ENCODE measurements at regions not wholly inside any gene's neighbourhood (a gene's known extent, or its start where the extent isn't known, plus 50 kb on each side); places are given as distances from the start of the nearest gene placed in this dataset.
"Not testable (repeated sequence)": the region's sequence is repeated elsewhere in the genome, so short reads cannot be mapped to it uniquely, and the experiment has no call there.

DNA sequence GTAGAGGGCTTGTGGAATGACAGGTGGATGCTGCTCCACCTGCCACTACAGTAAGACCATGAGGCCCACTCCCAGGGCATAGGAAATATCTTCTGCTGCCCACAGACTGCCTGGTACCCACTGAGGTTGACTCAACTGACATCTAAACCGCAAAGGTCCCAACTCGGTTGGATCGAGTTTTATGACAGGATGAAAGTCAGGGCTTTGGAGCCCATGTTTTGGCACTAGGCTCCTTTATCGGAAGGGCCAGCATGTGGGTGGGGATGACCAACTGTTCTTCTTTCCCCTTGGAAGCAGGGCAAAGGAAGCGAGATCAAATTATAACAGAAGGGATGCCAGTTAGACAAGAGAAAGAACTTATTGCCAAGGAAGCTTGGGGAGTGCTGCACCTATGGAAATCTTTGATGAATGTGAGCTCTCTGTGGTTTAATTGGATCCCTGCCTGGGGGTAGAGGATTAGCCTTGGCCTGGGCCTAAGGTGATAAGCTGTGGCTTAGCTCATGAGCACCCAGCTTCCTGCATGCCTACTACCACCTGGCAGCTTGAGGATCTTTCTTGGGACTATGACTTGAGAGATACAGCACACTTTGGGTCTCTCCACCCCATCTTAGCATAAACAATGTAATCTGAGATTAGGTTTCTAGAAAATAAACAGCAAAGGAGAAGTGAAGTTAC lies 121.8 kb downstream of the KCNA5 start:
- DNase-seq (ENCODE audit: low read depth) = no peak

DNA sequence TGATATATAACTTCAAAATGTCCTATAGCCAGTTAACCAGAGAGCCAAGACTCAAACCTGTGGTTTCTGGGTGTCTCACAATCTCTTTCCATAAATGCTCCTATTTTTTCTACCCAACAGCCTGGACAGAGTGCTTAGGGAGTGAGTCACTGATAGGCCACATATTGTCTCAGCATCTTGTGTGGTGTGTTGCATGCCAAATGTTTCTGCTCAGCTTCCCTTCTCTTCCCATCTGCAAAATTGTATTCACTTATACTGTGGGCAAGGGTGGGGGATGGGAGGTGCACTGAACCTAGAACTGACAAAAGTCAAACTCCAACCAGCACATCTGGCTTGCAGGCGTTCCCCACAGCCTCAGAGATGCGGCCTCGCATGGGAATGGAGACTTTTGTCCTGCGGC lies 123.3 kb downstream of the KCNA5 start:
- peak; percentile 68 for DNase-seq (ENCODE audit: low read depth)

DNA sequence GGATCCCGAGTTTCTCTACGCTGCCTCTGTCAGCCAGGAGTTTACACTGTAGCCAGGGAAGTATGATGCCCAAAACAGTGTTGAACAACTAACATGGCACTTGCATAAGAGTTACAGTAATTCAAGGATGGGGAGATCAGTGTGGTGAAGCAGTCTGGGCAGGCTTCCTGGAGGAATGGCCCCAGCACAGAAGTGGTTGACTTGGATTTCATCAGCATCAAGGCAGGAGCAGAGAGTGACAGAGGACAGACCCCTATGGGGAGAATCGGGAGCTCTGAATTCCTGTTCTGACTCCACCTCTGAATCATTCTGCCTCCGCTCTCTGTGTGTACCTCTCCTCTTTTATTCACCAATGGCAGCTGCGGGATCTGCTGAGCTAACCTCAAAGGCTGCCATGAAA lies 124.5 kb downstream of the KCNA5 start:
- DNase-seq (ENCODE audit: low read depth) = no peak

DNA sequence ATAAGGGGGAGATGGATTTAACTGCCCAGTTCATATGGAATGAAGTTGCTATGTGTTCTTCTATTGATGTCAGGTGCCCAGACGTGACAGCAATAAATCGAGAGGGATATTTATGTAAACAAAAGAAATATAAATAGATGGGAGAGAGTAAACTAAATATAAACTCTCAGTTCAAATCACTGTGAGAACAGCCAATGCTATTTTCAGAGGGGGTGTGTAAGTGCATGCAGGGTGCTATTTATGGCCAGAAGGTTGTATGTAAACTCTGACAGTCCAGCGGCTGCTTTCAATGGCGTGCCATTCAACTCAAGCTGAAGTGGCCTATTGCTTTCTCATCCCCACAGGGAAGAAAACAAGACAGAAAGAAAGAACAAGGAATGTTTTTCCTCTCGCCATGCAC lies 127.2 kb downstream of the KCNA5 start:
- DNase-seq (ENCODE audit: low read depth) = no peak

DNA sequence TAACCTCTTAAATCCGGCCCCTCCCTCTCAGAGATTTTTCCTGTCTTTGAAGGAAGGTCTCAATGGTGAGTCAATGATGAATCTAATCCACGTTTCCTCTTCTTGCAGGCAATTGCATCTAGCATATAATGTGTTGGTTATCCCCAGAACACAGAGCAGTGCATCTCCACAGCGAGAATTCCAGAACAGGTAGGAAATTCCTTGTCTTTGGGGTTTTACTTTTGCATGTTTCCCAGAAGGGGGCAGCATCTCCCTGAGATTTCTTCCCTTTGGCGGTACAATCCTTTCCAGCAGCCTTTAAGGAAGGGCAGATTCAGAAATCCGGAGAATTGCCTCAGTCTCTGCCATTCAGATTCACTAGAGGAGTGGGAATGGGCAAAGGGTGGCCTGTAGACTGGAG lies 128.0 kb downstream of the KCNA5 start:
- peak; percentile 7 for DNase-seq (ENCODE audit: low read depth)

DNA sequence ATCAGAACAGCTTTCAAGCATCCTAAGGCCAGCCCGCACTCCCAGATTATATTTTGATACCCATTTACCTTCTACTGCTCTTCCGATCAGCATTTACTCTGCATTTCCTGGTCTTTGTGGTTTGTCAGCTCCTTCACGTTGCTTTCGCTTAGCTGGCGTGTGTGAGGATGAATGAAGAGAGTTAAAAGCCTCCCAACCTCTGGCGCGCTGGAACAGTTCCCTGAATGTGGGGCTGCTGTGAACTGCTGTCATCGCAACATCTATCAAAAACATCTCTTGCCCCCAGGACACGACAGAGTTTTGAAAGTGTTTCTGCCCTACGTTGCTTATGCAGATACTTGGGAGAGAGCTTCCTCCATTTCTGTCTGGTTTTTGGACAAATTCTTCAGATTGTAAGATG lies 129.2 kb downstream of the KCNA5 start:
- DNase-seq (ENCODE audit: low read depth) = no peak

DNA sequence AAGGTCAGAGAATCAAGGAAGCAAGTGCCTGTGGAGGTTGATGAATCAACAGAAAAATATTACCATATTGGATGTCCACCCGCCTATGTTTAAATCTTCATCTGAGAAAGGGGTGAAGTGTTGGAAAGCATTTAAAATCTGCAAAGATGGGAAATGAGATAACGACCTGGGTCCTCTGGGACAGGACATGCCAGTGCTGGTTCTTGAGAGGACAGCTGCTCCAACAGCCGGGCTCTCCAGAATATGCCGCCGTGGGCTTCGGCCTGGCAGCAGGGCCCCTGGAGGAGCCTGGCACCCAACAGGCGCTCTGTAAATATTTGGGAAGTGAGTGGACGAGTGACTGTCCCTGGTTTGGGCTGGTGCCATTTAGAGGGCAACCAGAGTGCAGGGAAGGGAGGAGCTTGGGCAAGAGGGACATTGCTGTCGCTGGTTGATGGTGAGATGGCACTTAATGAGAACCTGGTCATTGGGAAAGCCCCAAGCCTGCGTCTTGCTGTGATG lies 129.9 kb downstream of the KCNA5 start:
- no peak for DNase-seq (ENCODE audit: low read depth)

DNA sequence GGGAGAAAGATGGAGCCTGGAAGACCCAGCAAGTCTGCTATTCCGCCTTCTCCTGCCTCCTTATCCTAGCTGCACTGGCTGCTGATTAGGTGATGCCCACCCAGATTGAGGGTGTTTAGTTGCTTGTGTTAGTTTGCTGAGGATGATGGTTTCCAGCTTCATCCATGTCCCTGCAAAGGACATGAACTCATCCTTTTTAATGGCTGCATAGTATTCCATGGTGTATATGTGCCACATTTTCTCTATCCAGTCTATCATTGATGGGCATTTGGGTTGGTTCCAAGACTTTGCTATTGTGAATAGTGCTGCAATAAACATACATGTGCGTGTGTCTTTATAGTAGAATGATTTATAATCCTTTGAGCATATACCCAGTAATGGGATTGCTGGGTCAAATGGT lies 131.7 kb downstream of the KCNA5 start:
- DNase-seq (ENCODE audit: low read depth) = not testable (repeated sequence)

DNA sequence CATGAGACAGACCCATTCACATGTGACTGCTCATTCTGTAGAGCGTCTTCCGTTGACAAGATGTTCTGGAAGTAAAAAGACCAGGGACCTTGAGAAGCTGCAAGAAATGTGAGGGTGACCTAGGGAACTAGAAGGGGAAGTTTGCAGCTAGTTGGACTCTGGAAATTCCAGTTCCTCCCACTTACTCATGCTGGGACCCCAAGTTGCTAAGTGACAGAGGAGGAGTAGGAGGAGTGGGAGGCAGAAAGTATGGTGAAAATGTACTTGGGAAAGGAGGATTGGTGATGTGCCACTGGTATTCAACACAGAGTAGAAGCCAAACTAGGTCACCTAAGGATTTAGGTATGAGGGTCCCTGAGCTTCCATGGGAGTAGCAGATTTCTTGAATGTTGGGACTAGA lies 132.4 kb downstream of the KCNA5 start:
- no peak for DNase-seq (ENCODE audit: low read depth)

DNA sequence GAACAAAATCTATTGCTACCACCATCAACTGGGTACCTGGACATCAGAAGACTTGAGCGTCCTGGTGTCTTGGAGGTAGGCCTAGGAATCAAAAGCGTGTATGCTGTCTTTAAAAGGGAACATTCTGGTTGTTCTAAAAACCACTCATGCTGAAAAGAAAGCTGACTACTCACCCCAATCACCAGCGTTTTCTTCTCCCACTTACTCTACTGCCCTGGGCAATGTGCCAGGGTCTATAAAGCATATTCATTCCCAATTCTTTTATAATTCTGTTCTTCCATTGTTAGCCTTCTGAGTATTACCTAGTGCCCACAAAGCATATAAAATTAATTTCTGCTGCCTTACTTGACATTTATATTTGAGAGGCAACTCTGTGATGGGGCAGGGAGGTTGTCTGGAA lies 133.4 kb downstream of the KCNA5 start:
- DNase-seq (ENCODE audit: low read depth) = no peak

DNA sequence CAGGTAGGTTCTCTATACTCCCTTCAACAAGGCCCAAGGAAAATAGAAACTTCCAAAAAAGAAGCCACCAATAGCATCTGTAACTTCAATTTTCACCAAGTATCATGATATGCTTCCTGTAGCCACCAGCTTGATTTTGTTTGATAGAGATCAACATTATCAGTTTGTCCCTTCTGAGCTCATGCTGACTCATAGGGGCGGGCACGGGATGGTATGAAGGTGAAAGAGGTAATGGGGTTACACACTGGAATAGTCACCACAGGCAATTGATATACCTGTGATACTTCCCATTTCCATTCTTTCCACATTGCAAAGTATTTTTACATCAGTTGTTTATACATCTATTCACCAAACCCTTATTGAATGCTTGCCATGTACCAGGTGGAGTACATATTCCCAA lies 134.1 kb downstream of the KCNA5 start:
- DNase-seq (ENCODE audit: low read depth) = no peak

DNA sequence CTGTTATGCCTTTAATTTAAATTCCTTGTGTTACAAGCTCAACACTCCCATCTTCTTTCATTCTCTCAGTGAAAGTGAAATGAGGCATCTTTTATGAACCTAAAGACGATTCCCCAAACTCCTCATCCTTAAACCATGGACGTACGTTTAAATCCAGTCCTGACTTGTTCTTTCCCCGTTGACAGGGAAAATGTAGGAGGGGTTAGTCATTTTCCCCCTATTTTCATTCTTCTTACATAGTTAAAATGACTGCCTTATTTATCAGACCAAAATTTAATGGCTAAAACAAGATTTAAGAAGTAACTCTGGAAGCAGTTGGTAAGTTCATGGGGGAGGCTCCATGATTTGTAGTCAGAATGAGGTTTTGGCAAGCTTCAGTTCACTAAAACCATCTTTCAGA lies 134.9 kb downstream of the KCNA5 start:
- no peak for DNase-seq (ENCODE audit: low read depth)

DNA sequence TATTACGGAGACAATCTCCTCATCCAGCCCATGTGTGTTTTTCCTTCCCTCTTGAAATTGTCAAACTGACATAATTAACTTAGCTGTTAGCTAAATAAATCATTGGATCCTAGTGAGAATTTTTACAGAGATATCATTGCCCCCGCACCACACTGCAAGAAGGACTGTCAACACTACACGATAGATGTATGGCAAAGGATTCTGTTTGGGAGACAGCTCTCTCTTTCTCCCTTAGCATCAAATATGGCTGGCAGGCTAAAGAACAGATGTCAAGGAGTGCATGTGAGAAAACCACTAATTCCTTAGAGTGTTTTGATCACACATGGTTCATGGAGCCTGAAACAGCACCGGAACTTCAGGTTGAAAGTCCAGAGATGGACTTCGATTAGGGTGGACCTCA lies 136.8 kb downstream of the KCNA5 start:
- DNase-seq (ENCODE audit: low read depth) = no peak

DNA sequence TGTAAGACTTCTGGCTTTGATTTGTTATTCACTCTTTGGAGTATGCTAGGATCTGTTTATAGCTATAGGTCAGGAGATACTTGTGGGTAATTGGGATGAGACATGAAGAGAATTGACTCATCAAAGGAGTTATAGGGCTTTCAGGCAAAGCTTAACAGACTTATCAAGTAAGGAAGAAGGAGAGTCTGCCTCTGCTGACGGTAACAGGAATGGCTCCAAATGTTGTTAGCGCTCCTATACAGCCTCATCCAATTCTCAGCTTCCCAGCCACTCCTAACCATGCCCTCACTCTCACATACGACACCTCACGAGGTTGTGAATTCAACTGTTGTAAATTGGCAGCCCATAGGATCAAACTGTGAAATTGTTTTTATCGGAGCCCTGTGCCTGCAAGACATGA lies 140.5 kb downstream of the KCNA5 start:
- no peak for DNase-seq (ENCODE audit: low read depth)

DNA sequence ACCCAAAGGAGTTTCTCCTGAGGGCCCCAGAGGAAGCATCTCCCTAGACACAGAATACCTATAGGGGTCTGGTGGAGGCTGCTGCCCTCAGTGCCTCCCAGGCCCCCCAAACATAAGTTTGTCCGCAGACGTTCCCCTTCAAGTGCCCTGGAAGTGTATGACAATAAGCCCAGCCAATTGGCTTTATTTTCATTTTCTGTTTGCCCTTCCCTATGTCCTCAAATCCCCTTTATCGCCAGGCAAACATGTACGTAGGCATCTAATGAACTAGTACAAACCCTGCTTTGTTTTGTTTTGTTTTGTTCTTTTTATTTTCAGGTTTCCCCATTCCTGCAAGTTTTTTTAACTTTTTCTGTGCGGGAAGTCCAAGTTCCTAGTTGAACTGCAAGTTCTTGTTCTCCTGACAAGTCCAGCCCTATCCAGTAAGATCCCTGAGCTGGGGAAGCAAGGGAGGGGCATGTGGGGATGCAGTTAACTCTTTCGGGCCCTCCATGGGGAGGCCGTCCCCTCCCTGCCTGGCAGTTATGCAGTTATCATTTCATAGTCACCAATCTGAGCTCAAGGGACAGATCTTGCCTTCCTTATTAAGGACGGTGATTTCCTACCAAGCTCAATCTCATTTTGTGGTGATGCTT lies 141.9 kb downstream of the KCNA5 start:
- DNase-seq (ENCODE audit: low read depth) = no peak

DNA sequence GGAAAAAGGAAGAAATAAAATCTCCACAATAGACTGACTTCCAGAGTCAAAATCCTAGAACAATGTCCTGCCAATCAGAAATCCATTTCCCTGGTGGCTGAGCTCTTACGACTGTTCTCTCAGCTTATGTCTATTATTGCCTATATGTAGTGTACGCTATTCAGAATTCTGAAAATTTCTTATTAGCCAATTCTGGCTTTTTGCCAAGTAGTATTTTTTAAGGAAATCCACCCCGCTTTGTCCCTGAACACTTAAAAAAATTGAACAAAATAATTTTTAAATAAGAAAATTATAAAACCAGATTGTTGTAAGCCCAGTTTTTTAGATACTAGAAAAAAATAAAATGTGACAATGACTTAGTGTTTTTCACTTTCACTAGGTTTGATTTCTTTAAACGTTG lies 143.0 kb downstream of the KCNA5 start:
- DNase-seq (ENCODE audit: low read depth) = no peak

DNA sequence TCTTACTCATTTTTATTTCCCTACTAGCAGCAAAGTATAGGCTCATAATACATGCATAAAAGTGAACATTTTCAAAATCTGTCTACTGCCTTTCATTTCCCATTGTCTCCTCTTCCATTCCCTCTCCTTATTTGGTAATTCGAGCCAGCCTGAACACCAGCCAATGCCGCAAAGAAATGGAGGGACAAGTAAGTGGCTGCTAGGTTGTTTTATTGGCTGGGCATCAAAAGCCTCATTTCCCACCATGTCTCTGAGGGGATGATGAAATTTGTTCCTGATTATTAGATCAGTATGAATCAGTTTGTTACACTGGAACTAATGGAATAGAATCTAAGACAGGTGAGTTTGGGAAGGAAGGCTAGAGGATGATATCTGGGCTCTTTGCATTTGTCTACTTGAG lies 143.5 kb downstream of the KCNA5 start:
- DNase-seq (ENCODE audit: low read depth) = no peak

DNA sequence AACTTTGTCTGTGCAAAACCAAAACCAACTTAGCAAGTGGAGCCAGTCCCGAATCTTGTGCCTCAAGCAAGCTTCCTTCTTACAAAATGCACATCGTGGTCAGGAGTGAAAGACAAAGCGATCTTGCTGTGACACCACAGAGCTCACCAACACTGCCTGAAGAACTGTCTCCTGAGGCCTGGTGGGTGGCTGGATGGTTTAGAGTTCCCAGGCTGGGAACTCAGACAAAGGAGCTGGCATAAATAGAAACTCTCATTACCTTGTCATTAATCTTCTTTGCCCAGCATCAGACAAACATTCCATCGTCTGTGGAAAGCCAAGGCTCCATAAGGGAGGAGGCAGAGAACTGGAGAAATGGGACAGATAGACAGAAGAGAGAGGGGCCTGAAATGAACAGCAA lies 144.8 kb downstream of the KCNA5 start:
- DNase-seq (ENCODE audit: low read depth) = no peak

DNA sequence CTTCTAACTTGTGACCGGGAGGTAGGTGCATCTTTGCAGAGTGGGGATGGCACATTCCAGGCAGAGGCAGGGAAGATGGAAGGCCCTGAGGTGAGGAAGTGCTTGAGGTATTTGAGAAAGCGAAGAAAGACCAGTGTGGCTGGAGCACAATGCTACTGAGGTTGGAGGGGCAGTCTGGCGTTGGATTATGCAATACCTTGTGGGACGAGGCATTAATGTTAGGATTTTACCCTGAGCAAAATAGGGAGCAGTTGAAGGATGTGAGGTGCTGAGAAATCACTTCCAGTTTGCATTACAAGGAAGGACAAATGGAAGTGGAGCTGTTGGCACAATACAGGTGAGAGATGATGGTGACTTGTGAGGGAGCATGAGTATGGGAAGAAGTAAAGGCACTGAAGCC lies 145.5 kb downstream of the KCNA5 start:
- no peak for DNase-seq (ENCODE audit: low read depth)

DNA sequence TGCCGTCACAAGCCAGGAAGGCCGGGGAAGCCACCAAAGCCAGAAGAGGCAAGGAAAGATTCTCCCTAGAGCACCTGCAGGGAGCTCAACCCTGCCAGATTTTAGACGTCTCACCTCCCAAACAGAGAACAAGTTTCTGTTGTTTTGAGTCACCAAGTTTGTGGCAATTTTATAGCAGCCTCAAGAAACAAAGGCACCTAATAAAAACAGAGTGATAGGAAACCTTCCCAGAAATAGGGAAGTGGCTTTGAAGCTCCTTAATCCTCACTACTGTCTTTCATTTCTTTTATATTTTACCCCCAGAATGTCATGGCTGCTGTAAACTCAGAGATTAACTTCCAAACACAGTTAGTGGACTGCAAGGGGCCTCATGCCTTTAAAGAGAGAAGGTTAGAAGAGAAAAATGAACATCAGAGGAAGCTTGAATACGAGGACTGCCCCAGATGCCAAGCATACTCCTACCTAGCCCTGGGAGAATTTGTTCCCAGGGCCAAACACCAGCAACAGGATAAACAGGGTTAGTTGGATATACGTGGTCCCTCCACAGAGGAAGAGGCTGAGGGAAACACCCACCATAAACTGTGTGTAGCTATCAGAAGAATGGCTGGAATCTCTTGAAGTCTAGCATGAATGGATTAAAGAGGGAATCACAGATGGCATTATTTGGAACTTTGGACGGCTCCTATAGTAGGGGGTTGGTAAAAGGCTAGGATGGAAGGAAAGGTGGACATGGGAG lies 148.3 kb downstream of the KCNA5 start:
- DNase-seq (ENCODE audit: low read depth) = no peak

DNA sequence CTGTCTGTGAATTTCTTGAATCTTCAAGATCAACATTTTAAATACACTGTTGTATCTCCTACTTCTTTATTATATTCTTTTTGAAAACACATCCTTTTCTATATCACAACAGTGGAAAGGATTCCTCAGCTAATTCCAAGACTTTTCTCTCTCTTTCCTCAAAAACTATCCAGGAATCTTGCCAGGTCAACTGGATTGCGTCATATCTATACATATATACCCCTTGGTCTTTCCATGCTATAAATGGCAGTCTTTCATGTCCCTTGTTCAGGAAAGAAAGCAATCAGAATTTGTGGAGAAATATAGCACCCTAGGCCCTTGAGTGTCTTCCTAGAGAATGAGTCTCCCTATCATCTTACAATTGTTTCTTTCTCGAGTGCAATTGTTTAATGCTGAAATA lies 149.0 kb downstream of the KCNA5 start:
- DNase-seq (ENCODE audit: low read depth) = no peak

DNA sequence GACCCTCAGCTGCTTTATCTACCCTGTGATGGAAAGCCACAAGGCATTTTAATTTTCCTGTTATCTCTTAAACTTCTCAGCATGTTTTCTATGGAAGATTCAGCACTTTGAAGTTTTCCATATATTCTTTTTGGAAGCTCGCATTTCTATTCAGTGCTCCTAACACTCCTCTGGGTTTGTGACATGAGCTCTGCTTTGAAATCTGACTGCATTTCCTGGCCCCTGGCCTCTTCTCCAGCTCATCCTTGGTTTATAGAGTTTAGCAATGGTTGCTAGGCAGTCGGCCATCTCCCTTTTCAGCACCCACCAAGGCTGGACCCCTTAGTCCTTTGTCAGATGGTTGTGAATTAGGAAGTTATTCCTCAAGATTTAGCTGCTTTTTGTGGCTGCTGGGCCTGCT lies 150.6 kb downstream of the KCNA5 start:
- no peak for DNase-seq (ENCODE audit: low read depth)

DNA sequence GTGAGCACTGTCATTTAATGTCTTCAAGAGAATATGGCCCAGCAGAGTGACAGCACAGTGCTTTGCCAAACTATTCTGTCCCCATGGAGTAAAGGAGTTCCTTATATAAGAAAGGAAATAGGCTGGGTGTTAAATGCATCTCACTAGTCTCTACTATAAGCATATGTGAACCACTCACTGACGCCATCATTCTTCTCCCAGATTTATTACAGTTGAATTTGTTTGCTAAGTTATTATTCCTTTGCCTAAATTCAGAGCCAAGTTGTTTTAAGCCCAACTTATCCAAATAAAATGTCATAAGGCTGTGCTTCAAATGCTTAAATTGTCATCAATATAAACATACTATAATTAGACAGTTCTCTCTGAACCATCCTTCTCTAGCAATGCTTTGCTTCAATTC lies 151.6 kb downstream of the KCNA5 start:
- no peak for DNase-seq (ENCODE audit: low read depth)

Data from amniotic epithelial cell (primary cell).